ENCODE measurements at regions not wholly inside any gene's neighbourhood (a gene's known extent, or its start where the extent isn't known, plus 50 kb on each side); places are given as distances from the start of the nearest gene placed in this dataset.
"Not testable (repeated sequence)": the region's sequence is repeated elsewhere in the genome, so short reads cannot be mapped to it uniquely, and the experiment has no call there.

DNA sequence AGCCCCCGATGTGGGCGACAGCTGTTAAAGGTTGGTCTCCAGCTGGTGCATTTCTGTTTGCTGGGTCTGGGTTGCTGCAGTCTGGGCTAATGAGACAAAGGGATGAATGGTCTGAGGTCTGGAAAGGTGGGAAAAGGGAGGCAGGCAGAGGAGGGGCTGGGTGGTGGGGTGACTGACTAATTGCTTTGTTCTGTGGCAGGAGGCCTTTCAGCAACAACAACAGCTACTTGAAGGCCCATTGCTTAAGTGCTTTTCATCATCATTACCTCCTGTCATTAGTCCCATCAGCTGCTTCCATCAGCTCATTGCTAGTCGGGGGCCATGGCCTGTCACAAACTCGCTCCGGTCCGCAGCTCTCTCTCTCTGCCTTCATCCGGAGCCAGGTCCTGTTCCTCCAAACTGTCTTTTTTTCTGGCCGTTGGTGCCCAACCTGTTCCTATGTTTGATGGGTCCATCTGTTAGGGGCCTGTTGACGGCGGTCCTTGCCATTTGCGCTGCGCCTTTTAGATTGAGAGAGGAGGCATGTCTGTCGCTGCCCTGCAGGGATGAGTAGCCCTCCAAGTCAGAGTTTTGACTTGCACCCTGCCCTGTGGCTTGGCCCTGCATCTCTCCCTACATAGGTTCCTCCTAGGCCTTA lies 105.6 kb upstream of the PLXNA2 start:
- DNase-seq, result peak; percentile 64

DNA sequence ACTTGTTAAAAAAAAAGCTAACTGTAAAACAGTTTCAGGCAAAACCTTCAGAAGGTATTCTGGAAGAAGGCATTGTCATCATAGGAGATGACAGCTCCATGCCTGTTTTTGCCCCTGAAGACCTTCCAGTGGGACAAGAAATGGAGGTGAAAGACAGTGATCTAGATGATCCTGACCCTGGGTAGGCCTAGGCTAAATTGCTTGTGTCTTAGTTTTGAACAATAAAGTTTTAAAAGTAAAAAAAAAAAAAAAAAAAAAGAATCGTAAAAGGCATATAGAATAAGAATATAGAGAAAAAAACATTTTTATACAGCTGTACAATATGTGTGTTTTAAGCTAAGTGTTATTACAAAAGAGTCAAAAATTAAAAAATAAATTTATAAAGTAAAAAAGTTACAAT lies 106.6 kb upstream of the PLXNA2 start:
- no peak for DNase-seq

DNA sequence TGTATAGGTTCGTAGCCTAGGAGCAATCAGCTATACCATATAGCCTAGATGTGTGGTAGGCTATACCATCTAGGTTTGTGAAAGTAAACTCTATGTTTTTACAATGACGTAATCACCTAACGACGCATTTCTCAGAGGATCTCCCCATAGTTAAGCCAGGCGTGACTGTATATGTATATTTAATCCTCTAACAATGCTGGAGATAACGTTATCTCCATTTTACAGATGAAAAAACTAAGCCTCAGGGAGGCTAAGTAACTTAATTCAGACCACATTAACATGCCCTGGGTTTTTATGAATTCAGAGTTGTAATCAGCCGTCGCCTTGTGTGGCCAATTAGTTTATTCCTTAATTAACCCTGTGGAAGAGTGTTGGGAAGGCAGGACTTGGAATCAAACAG lies 107.7 kb upstream of the PLXNA2 start:
- DNase-seq, result no peak

DNA sequence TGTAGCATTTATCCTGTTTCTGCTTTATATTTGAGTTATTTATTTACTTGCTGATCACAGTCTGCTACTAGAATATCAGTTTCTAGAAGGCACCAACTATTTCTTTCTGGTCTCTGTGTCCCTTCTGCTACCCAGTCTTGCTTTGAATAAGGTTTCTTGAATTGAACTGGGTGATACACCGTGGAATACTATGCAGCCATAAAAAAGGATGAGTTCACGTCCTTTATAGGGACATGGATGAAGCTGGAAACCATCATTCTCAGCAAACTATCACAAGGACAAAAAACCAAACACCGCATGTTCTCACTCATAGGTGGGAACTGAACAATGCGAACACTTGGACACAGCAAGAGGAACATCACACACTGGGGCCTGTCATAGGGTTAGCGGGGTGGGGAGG lies 109.6 kb upstream of the PLXNA2 start:
- DNase-seq, result not testable (repeated sequence)

DNA sequence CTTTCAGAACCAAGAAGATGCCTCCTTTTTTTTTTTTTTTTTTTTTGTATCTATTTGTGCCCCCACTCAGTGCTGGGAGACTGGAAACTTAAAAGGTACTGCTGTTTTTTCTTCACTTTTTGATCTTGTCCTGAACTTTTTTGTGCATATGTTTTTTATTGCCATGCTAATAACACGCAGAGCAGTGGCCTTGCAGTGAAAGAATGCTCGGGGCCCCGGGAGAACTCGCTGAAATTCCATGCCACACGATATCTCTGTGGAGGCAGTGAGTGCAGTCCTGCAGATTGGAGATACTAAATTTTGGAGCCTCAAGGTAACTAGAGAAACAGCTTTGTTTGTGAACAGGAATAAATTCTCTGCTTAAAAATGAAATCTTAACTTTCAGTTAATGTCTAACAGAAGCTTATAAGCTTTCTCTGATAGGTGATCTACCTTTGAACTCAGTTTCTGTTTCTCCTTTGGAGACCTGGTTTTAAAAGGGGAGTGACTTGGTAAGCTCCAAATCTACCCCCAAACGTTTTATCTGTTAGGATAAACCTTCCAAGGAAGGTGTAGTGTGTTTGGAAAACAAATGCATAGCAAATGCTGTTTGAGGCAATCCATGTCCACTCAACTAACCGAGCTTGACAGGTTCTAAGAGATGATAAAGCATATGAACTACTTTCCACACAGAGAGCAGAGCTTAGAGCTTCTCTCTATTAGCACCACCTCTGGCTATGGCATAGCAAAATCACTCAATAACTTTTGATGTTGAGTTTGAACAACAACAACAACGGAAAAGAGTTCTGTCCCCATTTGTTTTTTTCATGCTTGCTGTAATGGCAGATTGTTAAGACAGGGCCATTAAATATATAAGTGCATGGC lies 113.7 kb upstream of the PLXNA2 start:
- no peak for DNase-seq

DNA sequence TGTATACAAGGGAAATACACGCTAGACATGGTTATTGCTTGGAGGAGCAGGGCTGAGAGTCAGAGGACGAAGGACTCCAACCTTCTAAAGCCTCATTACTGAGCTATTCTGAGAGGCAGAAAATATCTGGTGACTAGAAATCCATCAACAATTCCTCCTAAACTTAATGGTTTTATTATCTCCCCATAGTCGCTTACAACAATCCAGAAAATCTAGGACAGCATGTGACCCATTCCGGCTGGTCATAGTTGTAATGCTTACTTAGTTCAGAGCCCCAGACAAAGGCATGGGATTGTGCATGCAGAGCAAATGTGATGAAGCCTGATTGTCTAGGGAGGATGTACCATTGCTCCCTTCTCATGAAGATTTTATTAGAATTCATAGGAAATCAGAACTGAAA lies 114.5 kb upstream of the PLXNA2 start:
- DNase-seq, result no peak

DNA sequence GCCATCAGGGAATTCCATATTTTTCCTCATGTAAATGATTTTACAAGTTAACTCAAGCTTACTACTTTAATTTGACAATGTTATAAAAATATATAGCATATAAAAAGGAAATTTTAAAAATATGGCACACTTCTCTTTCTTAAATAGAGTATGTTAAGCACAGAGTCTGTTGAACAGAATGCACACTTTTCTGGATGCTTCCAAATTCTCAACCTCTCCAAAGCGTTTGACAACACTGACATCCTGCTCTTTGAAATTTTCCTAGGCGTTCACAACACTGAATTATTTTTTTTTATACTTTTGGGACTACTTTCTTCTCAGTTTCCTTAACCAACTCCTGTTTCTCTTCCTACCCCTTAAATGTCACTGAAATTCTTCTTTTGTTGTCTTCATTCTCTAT lies 117.8 kb upstream of the PLXNA2 start:
- DNase-seq, result no peak

DNA sequence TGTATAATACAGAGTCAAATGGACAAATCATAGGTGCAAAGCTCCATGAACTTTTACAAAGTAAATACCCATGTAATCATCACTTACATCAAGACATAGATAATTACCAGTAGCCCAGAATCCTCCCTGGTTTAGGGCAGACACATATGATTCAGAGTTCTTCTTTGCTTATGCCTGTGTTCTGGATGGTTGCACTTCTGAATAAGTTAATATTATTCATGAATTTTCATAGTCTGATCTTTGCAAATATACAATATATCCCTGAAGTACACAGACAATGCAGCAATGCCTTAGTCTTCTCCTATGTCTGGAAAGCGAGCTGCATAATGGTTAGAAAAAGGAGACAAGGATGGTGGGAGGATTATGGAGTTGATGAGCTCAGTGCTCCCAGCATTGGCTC lies 122.4 kb upstream of the PLXNA2 start:
- DNase-seq, result no peak

DNA sequence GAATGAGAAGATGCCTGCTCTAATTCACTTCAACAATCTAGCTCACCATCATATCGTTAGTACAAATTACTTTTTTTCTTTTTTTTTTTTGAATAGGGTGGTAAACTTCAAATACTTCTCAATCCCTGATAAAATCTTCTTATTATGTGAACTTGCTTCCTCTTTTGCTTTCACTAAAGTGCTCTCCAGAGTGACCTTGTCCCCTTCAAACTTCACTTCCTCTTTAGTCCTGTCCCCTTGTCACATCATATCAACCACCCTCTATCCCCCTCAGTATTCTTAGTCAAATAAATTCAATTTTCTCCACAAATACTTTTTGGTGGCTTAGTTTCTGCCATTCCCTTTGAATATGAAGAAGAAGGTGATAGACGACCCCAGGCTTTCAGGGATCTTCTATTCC lies 124.9 kb upstream of the PLXNA2 start:
- no peak for DNase-seq

DNA sequence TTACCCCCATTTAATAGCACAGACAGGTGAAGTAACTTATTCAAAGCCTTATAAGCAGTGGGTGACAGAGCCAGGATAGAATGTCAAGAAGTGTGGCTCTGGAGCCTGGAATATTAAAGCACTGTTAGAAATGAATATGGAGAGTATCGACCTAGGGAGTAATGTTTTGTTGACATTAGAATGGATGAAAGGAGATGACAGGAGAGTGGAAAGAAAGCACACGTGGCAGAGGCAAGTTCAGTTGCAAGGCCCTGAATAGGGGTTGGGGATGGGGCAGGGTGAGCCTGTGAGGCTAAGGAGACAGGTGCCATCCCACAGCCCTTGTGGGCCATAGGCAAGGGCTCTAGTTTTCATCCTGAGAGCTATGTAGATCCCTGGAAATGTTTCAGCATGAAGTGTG lies 125.5 kb upstream of the PLXNA2 start:
- DNase-seq, result no peak

DNA sequence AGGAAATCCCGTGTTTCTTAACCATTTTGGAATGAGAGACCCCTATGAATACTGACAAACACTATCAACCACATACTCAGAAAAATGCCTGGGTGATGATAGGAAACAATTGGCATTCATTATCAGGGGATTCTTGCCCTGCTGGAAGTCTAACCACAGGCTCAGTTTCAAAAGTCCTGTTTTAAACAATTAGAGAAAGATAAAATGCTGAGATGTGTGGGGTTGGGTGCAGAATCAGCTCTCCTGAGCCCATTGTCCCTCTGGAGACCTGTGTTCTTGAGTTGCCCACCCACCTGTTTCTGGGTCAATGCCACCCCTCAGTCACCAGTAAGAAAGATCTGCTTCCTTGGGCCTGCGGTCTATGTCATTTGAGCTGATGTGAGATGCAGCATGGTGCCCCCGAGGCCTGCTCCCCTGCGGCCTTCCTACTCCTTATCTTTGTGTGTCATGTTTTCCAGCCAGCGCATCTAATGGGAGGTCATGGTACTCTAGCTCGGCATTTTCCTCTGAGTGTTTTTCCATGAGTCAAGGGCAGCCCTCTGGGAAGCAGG lies 130.3 kb upstream of the PLXNA2 start:
- no peak for DNase-seq

DNA sequence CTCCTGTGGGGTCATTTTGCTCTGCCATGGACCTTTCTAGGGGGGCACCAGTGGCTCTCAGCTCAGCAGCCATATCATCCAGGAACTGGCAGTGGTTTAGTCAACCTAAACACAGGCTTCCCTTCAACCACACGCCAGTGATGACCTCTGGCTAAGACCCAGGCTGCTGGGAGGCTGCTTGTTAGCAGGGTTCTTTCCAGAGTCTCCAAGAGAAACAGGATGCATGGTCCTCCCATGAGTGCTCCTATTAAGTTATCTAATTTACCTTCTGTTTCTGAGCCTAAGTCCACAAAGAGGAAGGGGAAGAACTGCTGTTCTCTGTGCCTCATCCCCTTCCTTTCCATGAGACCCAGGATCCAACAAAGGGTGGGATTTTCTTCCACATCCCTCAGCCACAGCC lies 137.3 kb upstream of the PLXNA2 start:
- DNase-seq, result no peak

DNA sequence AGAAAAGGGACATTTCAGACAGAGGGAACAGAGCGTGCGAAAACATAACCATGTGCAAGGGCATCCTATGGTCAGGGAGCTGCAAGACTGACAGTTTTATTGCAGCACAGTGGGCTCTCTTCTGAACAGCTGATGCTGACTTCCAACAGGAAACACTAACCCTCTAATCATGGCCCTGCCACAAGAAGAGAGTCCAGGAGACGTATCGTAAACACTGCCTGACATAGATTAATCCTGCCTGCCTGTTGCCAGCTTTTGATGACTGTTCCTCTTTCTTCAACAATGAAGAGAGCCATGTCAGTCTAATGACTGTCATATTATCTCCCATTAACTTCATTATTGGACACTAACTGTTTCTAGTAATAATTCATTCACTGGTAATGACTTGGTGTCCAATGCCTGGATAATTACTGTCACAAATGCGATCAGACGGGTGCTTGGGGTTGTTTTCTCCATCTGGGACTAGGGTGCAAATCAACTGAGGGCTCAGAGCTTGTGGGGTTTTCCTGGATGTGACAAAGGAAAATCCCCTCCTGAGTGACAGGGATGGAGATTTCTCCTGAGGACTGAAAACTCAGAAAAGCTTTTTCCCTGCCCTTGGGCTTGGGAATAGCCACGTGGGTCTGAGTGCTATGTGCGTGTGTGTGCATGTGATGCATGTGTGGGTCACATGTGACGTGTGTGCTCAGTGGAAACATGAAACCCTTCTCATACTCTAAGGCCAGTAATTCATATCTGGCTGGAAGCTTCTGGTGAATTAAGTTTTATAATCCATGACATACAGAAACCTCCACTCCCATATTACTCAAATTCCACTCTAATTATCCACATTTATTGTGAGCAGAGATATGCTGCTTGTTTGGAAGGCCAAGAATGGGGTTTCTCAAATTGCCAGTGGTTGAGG lies 144.0 kb upstream of the PLXNA2 start:
- no peak for DNase-seq

DNA sequence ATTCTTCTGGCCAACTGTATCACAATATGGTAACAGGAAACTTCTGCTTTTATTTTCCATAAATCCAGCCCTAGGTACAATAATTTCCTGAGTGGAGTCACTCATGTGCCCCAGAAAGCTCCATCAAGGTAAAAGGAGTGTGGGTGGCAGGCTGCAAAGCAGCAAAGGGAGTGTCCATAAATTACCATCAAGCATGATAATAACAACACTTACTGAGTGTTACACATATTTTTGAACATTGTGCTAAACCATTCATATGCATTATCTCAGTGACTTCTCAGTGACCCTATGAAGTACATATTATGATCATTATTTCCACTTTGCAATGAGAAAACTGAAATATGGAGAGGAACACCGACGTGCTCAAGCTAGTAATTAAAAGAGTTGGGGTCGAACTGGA lies 149.2 kb upstream of the PLXNA2 start:
- DNase-seq, result no peak

DNA sequence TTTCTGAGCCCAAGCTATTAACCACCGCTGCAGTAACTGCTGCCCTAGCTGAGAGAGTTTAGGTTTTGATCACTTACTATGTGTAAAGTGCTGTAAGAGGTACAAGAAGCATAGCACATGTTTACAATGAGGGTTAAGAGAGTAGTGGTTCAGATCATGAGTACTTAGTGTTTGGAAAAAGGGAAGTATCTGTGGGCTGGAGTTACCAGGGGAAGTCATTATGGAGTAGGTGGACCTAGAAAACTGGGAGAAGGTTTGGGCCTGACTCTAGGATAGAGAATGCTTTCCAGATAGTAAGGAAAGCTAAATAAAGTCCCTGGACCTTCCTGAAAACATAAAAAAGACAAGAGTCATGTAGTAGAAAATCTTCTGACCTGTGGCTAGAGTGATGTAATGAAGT lies 149.6 kb upstream of the PLXNA2 start:
- no peak for DNase-seq

DNA sequence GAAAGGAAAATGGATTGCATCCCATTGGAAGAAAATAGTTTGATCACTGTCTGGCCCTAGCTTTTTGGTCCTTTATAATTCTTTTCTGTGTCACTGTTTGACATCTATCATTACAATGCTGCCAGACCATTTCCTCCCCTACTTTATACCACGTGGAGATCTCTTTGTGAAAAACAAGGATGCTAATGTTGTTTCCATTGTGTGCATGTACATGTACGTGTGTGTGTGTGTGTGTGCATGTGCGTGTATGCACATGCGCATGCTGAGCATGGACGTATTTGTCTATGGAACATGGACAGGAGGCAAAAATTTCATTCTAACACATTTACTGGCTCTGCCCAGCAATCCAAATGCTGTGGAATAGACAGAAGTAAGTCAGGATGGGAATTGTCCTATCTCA lies 153.1 kb upstream of the PLXNA2 start:
- DNase-seq, result no peak

DNA sequence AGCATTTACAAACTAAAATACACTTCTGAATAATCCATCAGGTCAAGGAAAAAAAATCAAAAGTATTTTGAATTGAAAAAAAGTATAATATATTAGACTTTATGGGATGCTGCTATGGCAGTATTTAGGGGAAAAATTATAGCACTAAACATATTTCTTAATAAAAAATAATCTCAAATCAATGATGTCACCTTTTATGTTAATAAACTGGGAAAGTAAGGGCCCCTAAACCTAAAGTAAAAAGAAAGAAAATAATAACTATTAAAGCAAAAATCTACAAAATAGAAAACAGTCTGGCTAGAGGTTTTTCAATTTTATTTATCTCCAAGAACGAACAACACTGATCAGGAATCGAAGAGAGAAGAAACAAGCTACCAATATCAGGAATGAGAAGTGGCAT lies 160.8 kb upstream of the PLXNA2 start:
- no peak for DNase-seq

DNA sequence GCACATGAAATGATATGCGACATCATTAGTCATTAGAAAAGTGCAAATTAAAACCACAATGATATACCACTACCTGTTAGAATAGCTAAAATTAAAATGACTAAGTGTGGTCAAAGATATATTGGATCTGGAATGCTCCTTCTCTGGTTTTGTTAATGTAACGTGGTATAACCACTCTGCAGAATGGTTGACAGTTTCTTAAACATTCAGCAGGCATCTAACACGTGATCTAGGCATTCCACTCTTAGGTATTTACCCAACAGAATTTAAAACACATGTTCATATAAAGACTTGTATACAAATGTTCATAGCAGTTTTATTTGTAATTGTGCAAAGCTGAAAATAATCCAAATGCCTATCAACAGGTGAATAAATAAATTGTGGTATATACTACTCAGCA lies 165.0 kb upstream of the PLXNA2 start:
- no peak for DNase-seq

DNA sequence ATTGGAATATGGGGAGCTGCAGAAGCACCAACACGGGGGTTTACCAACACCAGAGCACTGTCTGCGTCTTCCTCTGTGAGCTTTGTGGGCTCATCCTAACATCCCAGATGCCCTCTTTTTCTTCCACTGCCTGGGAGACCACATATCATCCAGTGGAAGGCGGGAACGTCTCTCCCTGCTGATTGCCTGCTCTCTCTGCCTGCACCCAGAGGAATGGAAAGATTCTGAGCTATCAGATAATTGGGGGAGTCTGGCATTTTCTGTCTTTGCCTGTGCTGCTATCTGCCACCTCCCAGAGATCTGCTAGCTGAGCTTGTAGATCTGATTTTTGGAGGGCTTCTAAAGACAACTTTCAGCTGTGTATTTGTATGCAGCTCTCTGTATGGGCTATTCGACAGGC lies 166.2 kb upstream of the PLXNA2 start:
- DNase-seq, result no peak

DNA sequence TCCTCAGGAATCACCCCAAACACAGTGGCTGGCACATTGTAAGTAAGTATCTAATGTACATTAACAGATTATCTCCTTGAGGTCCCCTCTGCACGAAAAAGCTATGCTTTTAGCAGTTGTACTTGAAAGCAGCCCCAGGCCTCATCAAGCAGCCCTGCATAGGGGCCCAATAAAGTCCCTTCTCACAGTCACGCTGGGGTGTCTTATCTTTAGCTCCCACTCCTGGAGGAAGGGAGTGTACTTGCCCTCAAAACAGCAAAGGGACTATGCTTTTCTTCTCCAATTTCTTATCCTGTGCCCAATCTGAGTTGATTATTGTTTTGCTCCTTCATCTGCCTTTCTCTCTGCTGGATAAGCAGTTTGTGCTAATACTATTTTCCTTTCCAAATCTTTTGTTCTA lies 168.8 kb upstream of the PLXNA2 start:
- DNase-seq, result no peak

DNA sequence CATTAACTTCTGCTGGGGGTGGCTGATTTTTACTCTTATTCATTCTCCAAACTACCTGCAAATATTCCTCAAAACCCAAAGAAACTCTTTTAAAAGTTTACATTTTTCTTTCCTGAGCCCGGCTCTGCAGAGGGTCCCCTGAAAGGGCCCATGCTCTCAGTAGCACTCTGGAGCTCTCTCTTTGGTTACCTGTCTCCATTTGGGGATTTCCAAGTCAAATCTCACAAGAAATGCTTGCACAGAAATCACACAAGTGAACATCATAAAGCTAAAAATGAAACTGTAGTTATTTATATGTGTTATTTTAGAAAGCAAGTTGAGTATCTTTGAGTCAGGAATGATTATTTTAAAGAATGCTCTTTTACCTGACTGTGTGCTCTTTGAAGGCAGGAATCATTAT lies 174.5 kb upstream of the PLXNA2 start:
- DNase-seq, result no peak

DNA sequence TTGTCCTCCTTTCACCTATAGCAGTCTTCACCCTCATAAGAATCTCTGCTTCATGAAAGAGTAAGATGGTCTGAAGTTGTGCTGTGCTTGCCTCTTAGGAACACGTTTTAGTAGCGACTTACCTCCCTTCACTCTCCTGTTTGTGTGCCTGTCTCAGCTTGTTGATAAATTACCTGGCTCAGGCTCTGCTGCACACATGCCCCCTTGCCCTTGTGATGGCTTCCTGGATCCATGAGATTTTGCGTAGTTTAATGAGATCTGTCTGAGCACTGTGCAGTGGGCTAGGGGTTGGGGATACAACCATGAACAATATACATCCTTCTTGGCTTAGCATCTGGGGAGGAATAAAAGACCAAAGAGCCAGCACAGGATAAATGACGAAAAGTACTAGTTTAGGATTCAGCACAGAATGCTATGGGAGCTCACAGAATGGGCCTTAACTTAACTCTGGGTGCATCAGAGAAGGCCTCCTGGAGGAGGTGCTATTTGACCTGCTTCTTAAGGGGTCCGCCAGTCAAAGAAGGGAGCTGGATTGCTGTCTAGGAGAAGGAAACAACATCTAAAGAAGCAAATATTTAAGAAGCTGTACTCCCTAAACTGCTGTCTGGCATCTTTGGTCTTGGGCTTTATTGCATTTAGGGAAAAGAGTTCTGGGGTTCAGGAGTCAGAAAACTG lies 175.7 kb upstream of the PLXNA2 start:
- no peak for DNase-seq

DNA sequence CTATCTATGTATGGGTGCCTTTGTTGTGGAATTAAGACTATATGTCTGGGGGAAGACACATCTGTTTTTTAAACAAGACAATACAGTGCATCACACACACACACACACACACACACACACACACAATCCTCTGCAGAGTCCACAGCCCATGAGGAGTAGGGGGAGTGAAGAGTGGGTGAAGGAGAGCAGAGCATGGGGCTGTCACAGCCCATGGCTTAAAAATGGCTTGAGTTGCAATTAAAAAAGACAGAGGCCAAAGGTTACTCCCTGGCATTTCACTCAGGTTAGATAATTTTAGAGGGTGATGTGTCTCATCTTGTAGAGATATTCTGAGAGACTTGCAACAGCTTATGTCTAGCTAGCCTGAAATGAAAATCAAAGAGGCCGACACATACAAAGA lies 176.5 kb upstream of the PLXNA2 start:
- no peak for DNase-seq

All from NCI-H1694 treated with DMSO at 0.1 percent for 48 hours (cell line).